ENCODE measurements at regions not wholly inside any gene's neighbourhood (a gene's known extent, or its start where the extent isn't known, plus 50 kb on each side); places are given as distances from the start of the nearest gene placed in this dataset.
A peak's percentile ranks its signal among the peaks of the same experiment; 100 is the strongest.

- CTCF ChIA-PET (ENCODE audit: low intra/inter-chr PET ratio, low total read pairs): no interaction called here
- FAIRE-seq: no peak
- in situ Hi-C loops (cut with HindIII; ENCODE audit: extremely low pct_ligation_motif_present, low pct_unique_long_range_greater_than_20kb): no loop called here
Observed at GRCh38 chr10:64109926-64110495, 588.8 kb downstream of the REEP3 start.

DNA sequence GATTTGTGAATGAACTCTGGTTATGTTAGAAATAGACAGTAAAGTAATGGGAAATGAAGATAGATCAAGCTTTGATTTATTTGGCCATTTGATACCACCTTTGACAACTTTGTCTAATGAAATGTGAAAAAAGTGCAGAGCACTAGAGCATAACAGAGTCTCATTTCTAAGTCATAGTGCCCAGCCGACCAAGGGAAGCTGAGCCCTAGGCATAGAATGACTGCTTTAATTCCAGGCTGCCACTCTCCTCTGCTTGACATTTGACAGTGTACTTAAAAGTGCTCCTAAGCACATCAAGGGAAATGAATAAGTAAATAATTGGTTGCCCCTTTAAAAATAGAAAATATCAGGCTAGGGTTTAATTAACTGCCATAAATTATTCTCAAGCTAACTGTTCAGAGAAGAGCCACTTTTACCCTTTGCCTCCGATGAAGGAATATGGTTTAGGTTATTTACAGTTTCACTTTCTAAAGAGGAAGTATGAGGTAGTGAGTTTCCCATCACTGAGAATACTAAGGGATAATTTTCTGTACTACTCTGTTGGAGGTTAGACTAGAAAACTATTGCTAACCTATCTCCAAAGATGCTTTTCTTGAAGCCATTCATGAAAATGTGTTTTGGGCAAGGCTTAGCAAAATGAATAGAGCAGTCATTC lies 591.6 kb downstream of the REEP3 start:
- CTCF ChIA-PET (ENCODE audit: low intra/inter-chr PET ratio, low total read pairs): no interaction called here
- DNase-seq (ENCODE audit: low spot score): no peak
- FAIRE-seq: no peak
- no peaks in the 10 kb centered on the region for H3K79me2 ChIP-seq (ENCODE audit: insufficient read depth, low read length)
- 88% methylated on average over 2 of the region's 2 CpGs for WGBS (ENCODE audit: low lambda C conversion rate)
- POLR2A ChIA-PET: no interaction called here
- H3K9ac ChIP-seq (ENCODE audit: insufficient read depth, low read depth, low read length): no peak overlapping the region
- TF ChIP-seq ZBTB33 (CRISPR knock-in tag; IDR thresholded peaks at IDR 0.05): no peak
- TF ChIP-seq POGZ (CRISPR knock-in tag; IDR thresholded peaks at IDR 0.05): no peak
- H3K4me3 ChIP-seq (replicated peaks in 1 of 3; ENCODE audit: insufficient read depth in 1 of 3, low read depth in 2 of 3, low read length in 3 of 3): no peak overlapping the region
- H4K20me1 ChIP-seq (ENCODE audit: insufficient read depth, low read length): no peaks in the 10 kb centered on the region
- no peaks in the 10 kb centered on the region for H3K27me3 ChIP-seq (ENCODE audit: control insufficient read depth in 1 of 2, insufficient read depth in 2 of 2, low read length in 2 of 2)
- no peak overlapping the region for H3K27ac ChIP-seq (ENCODE audit: extremely low read length, insufficient read depth, low read length)
- in situ Hi-C loops (cut with HindIII; ENCODE audit: extremely low pct_ligation_motif_present, low pct_unique_long_range_greater_than_20kb): no loop called here
- no TSS peak for BruUV-seq (replicated peaks)
- intact Hi-C loops (cut with micrococcal nuclease; ENCODE audit: unreplicated experiment): no loop called here
- H2AFZ ChIP-seq (ENCODE audit: low read length): no peak overlapping the region
- H3K4me2 ChIP-seq (ENCODE audit: low read depth, low read length): no peak overlapping the region
- no peak for ATAC-seq
- no peaks in the 10 kb centered on the region for H3K36me3 ChIP-seq (replicated peaks in 1 of 2; ENCODE audit: control insufficient read depth in 1 of 2, insufficient read depth in 2 of 2, low read length in 2 of 2)
- peaks cover 20% of the 10 kb centered on the region for H3K4me1 ChIP-seq (ENCODE audit: insufficient read depth, low read length)
- no peaks in the 10 kb centered on the region for H3K9me3 ChIP-seq (ENCODE audit: low read length)

More at GRCh38 chr10:64109926-64110495, 588.8 kb downstream of the REEP3 start:
- TF ChIP-seq ZBTB8A (CRISPR knock-in tag; IDR thresholded peaks at IDR 0.05; ENCODE audit: borderline replicate concordance, low read depth): no peak
- peak; percentile 25; the same call in 1 of the 2 replicates for TF ChIP-seq HNF4A (CRISPR knock-in tag; IDR thresholded peaks at IDR 0.05)
- no TSS peak for BruUV-seq (replicated peaks)
- no peaks in the 10 kb centered on the region for H3K9me3 ChIP-seq (ENCODE audit: low read length)
- H3K27me3 ChIP-seq (ENCODE audit: control insufficient read depth in 1 of 2, insufficient read depth in 2 of 2, low read length in 2 of 2): no peaks in the 10 kb centered on the region
- no peak overlapping the region for H3K27ac ChIP-seq (ENCODE audit: extremely low read length, insufficient read depth, low read length)
- no peaks in the 10 kb centered on the region for H4K20me1 ChIP-seq (ENCODE audit: insufficient read depth, low read length)
- H3K79me2 ChIP-seq (ENCODE audit: insufficient read depth, low read length): no peaks in the 10 kb centered on the region
- H2AFZ ChIP-seq (ENCODE audit: low read length): no peak overlapping the region
- no peak overlapping the region for H3K4me3 ChIP-seq (replicated peaks in 1 of 3; ENCODE audit: insufficient read depth in 1 of 3, low read depth in 2 of 3, low read length in 3 of 3)
- 0% methylated on average over 1 of the region's 1 CpG for whole genome bisulfite sequencing (ENCODE audit: low lambda C conversion rate)
- H3K4me2 ChIP-seq (ENCODE audit: low read depth, low read length): no peak overlapping the region
- POLR2A ChIA-PET: no interaction called here
- 0 out of 2 replicates have a peak, but pooled peaks cover 5% of the 10 kb centered on the region for H3K4me1 ChIP-seq (ENCODE audit: insufficient read depth, low read length)
- ATAC-seq (peak; percentile 62), DNase-seq (ENCODE audit: low spot score) (no peak)
- no peak overlapping the region for H3K9ac ChIP-seq (ENCODE audit: insufficient read depth, low read depth, low read length)
- intact Hi-C loops (cut with micrococcal nuclease; ENCODE audit: unreplicated experiment): no loop called here
- no peaks in the 10 kb centered on the region for H3K36me3 ChIP-seq (replicated peaks in 1 of 2; ENCODE audit: control insufficient read depth in 1 of 2, insufficient read depth in 2 of 2, low read length in 2 of 2)

Measured in HepG2 (cell line).